Hepatocyte (in vitro differentiated cells): ENCODE measurements at regions not wholly inside any gene's neighbourhood (a gene's known extent, or its start where the extent isn't known, plus 50 kb on each side); places are given as distances from the start of the nearest gene placed in this dataset.

Experiments
- DNase-seq: peaks from one replicate; pipeline ENCODE4 v3.0.0-alpha.2; 2016; ENCODE audit warnings: low spot score
- H2AFZ ChIP-seq: fragments of 200-600 bp; sonication (generic); 2 replicates; pipeline ENCODE4 v1.6.0; 2016; ENCODE audit warnings: antibody characterized with exemption, mild to moderate bottlenecking
- H3K27ac ChIP-seq: fragments of 200-600 bp; sonication (generic); 2 replicates; pipeline ENCODE4 v1.5.1; 2016; ENCODE audit warnings: mild to moderate bottlenecking
- H3K27me3 ChIP-seq: fragments of 200-600 bp; sonication (generic); 2 replicates; pipeline ENCODE4 v1.6.1; 2016
- H3K36me3 ChIP-seq: fragments of 200-600 bp; sonication (generic); replicated peaks from 2 replicates; pipeline ENCODE4 v1.5.1; 2016; ENCODE audit warnings: low read depth; ENCODE audit not compliant: insufficient read depth
- H3K4me1 ChIP-seq: fragments of 200-600 bp; sonication (generic); 2 replicates; pipeline ENCODE4 v1.5.1; 2016; ENCODE audit warnings: mild to moderate bottlenecking, moderate library complexity; ENCODE audit not compliant: insufficient read depth
- H3K4me2 ChIP-seq: fragments of 200-600 bp; sonication (generic); 2 replicates; pipeline ENCODE4 v1.6.0; 2016
- H3K4me3 ChIP-seq: fragments of 200-600 bp; sonication (generic); 2 replicates; pipeline ENCODE4 v1.5.1; 2016; ENCODE audit warnings: mild to moderate bottlenecking
- H3K79me2 ChIP-seq: fragments of 200-600 bp; sonication (generic); 2 replicates; pipeline ENCODE4 v1.6.0; 2017; ENCODE audit warnings: mild to moderate bottlenecking
- H3K9me2 ChIP-seq: fragments of 200-600 bp; sonication (generic); replicated peaks from 2 replicates; pipeline ENCODE4 v1.6.0; 2017; ENCODE audit warnings: mild to moderate bottlenecking; ENCODE audit not compliant: insufficient read depth
- H3K9me3 ChIP-seq: fragments of 200-600 bp; sonication (generic); 2 replicates; pipeline ENCODE4 v1.5.1; 2016; ENCODE audit warnings: low read depth, mild to moderate bottlenecking
- H4K20me1 ChIP-seq: fragments of 200-600 bp; sonication (generic); 2 replicates; pipeline ENCODE4 v1.6.0; 2016; ENCODE audit warnings: mild to moderate bottlenecking; ENCODE audit not compliant: insufficient read depth, poor library complexity, severe bottlenecking
- CTCF ChIP-seq: fragments of 200-600 bp; sonication (generic); IDR thresholded peaks from 2 replicates; pipeline ENCODE4 v1.5.1; 2016; ENCODE audit warnings: antibody characterized with exemption, mild to moderate bottlenecking; ENCODE audit not compliant: poor library complexity
- EZH2 ChIP-seq: fragments of 200-600 bp; sonication (generic); IDR thresholded peaks from 2 replicates; pipeline ENCODE4 v1.6.1; 2016; ENCODE audit warnings: antibody characterized with exemption, mild to moderate bottlenecking, borderline replicate concordance
- EZH2phosphoT487 ChIP-seq: fragments of 200-600 bp; sonication (generic); IDR thresholded peaks from one replicate; pipeline ENCODE4 v1.6.1; 2018; ENCODE audit warnings: antibody characterized with exemption, mild to moderate bottlenecking, low read depth, moderate library complexity; ENCODE audit not compliant: unreplicated experiment, severe bottlenecking
- WGBS: methylation state at CpG from one replicate; pipeline ENCODE4 v1.1.6; 2016; ENCODE audit warnings: low lambda C conversion rate; ENCODE audit errors: missing lambda C conversion rate; 5-methylcytosine and 5-hydroxymethylcytosine counted together

- H3K9me3 ChIP-seq = no peaks in the 10 kb centered on the region
- no peaks in the 10 kb centered on the region for H3K27me3 ChIP-seq
- H3K4me2 ChIP-seq = no peak overlapping the region
- H2AFZ ChIP-seq = no peak overlapping the region
- no peaks in the 10 kb centered on the region for H3K79me2 ChIP-seq
- no peak overlapping the region for H3K27ac ChIP-seq
- TF ChIP-seq EZH2phosphoT487 (no peak), CTCF (no peak), EZH2 (no peak)
- 79% methylated on average over 1 of the region's 1 CpG for whole genome bisulfite sequencing
- H3K9me2 ChIP-seq = no peaks in the 10 kb centered on the region
- H4K20me1 ChIP-seq = no peaks in the 10 kb centered on the region
- H3K4me3 ChIP-seq = no peak overlapping the region
- no peaks in the 10 kb centered on the region for H3K4me1 ChIP-seq
- H3K36me3 ChIP-seq = no peaks in the 10 kb centered on the region
- DNase-seq = no peak
These were observed 192.8 kb upstream of the CAMK1G start for GRCh38 chr1:209390764-209391163.

GRCh38 chr1:209391792-209392191 is 191.7 kb upstream of the CAMK1G start:
- no peak overlapping the region for H2AFZ ChIP-seq
- H3K9me2 ChIP-seq = no peaks in the 10 kb centered on the region
- no peak overlapping the region for H3K4me3 ChIP-seq
- 60% methylated on average over 2 of the region's 2 CpGs for WGBS
- H3K79me2 ChIP-seq = no peaks in the 10 kb centered on the region
- TF ChIP-seq EZH2 (no peak), CTCF (no peak), EZH2phosphoT487 (no peak)
- no peaks in the 10 kb centered on the region for H3K9me3 ChIP-seq
- no peaks in the 10 kb centered on the region for H3K36me3 ChIP-seq
- H3K4me2 ChIP-seq = no peak overlapping the region
- DNase-seq = no peak
- no peaks in the 10 kb centered on the region for H4K20me1 ChIP-seq
- H3K27me3 ChIP-seq = no peaks in the 10 kb centered on the region
- no peaks in the 10 kb centered on the region for H3K4me1 ChIP-seq
- H3K27ac ChIP-seq = no peak overlapping the region

- no peaks in the 10 kb centered on the region for H3K27me3 ChIP-seq
- DNase-seq = no peak
- TF ChIP-seq EZH2phosphoT487 (no peak), EZH2 (no peak), CTCF (no peak)
- H3K4me2 ChIP-seq = no peak overlapping the region
- no peaks in the 10 kb centered on the region for H3K79me2 ChIP-seq
- H3K27ac ChIP-seq = no peak overlapping the region
- H2AFZ ChIP-seq = no peak overlapping the region
- no peaks in the 10 kb centered on the region for H4K20me1 ChIP-seq
- H3K4me1 ChIP-seq = no peaks in the 10 kb centered on the region
- no peaks in the 10 kb centered on the region for H3K36me3 ChIP-seq
- WGBS = 6% methylated on average over 7 of the region's 7 CpGs
- no peaks in the 10 kb centered on the region for H3K9me3 ChIP-seq
- H3K9me2 ChIP-seq = no peaks in the 10 kb centered on the region
- H3K4me3 ChIP-seq = no peak overlapping the region
These were observed 188.3 kb upstream of the CAMK1G start for GRCh38 chr1:209395169-209395568.

- no peak overlapping the region for H3K4me2 ChIP-seq
- TF ChIP-seq CTCF = no peak
- no peak for TF ChIP-seq EZH2phosphoT487
- no peaks in the 10 kb centered on the region for H3K9me3 ChIP-seq
- no peaks in the 10 kb centered on the region for H4K20me1 ChIP-seq
- no peaks in the 10 kb centered on the region for H3K9me2 ChIP-seq
- H3K79me2 ChIP-seq = no peaks in the 10 kb centered on the region
- 63% methylated on average over 6 of the region's 6 CpGs for WGBS
- no peaks in the 10 kb centered on the region for H3K36me3 ChIP-seq
- H3K4me1 ChIP-seq = no peaks in the 10 kb centered on the region
- H3K4me3 ChIP-seq = no peak overlapping the region
- DNase-seq = no peak
- no peak overlapping the region for H3K27ac ChIP-seq
- no peaks in the 10 kb centered on the region for H3K27me3 ChIP-seq
- H2AFZ ChIP-seq = no peak overlapping the region
These were observed 186.1 kb upstream of the CAMK1G start for GRCh38 chr1:209397371-209397770.
